HG03457 (cell line): ENCODE measurements at regions not wholly inside any gene's neighbourhood (a gene's known extent, or its start where the extent isn't known, plus 50 kb on each side); places are given as distances from the start of the nearest gene placed in this dataset.

ENCODE experiments used
- ATAC-seq: cut with Tn5 transposase; IDR thresholded peaks from one replicate; pipeline ENCODE4 v1.9.1; 2021; ENCODE audit warnings: moderate number of reproducible peaks; ENCODE audit not compliant: unreplicated experiment

GRCh38 chr14:99094901-99095300 lies 177.1 kb downstream of the BCL11B start:
- ATAC-seq, result no peak

- no peak for ATAC-seq
Observed at GRCh38 chr14:99095369-99095768, 176.6 kb downstream of the BCL11B start.

- no peak for ATAC-seq
Observed at GRCh38 chr14:99098199-99098598, 173.8 kb downstream of the BCL11B start.

GRCh38 chr14:99099051-99099787 lies 172.8 kb downstream of the BCL11B start:
- ATAC-seq, result no peak

GRCh38 chr14:99100497-99101270 lies 171.3 kb downstream of the BCL11B start:
- ATAC-seq, result no peak

- no peak for ATAC-seq
Observed at GRCh38 chr14:99101855-99102461, 170.0 kb downstream of the BCL11B start.

GRCh38 chr14:99116741-99117295 lies 155.2 kb downstream of the BCL11B start:
- ATAC-seq, result no peak

GRCh38 chr14:99117671-99118045 lies 154.3 kb downstream of the BCL11B start:
- no peak for ATAC-seq

GRCh38 chr14:99118046-99118721 lies 153.8 kb downstream of the BCL11B start:
- ATAC-seq, result no peak

GRCh38 chr14:99118946-99119345 lies 153.1 kb downstream of the BCL11B start:
- ATAC-seq, result no peak
